ENCODE measurements at regions not wholly inside any gene's neighbourhood (a gene's known extent, or its start where the extent isn't known, plus 50 kb on each side); places are given as distances from the start of the nearest gene placed in this dataset.

DNA sequence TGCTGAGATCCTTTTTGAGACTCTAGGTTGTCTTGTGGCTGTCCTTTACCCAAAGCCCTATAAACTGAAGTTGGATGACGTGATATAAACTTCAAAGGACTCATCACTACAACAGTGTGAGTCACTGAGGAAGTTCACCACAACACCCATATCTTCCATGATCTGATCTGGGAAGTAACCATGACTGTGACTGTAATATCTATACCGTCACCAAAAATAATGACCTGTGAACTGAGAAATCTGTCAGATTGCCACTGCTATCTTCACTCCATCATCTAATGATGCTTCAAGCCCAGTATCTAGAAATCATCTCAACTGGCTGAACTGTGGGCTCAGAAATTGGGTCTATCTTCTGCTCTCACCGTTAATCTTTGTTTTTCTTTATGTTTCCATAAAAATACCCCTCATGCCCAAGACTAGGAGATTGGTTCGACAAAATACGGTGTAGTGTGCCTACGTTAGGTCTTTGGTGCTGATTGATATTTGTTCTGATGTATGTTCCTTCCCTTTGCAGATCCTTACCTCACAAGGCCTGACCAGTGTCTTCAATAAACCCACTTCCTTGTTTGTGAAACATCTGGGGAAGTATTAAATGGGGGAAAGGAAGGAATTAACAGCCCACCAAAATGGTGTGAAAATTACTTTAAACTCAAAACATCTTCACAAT is 78.2 kb downstream of the MYL12B start:
- TF ChIP-seq POLR2A (IDR thresholded peaks at IDR 0.05) (no peak), CTCF (IDR thresholded peaks at IDR 0.05) (no peak)

Data from body of pancreas (tissue), 4 donors.